Adrenal gland (tissue), 5 donors: ENCODE measurements at regions not wholly inside any gene's neighbourhood (a gene's known extent, or its start where the extent isn't known, plus 50 kb on each side); places are given as distances from the start of the nearest gene placed in this dataset.

ENCODE experiments used
- POLR2A ChIP-seq, 2 donors: fragments of 450-650 bp; IDR thresholded peaks; one replicate each; pipeline ENCODE4 v1.6.1; 2017; ENCODE audit warnings: antibody characterized with exemption in 2 of 2, mild to moderate bottlenecking in 2 of 2, moderate library complexity in 1 of 2
- TF ChIP-seq, protein P1 (sequence below), 6 experiments: fragments of 450-650 bp in 4 of 6; fragments of 200-600 bp in 2 of 6; sonication (generic) in 1 of 6; IDR thresholded peaks; 1 replicate in 5 of 6; 2 replicates in 1 of 6; pipeline versions ENCODE4 v1.5.1 to v1.8.0; 2016 to 2021; ENCODE audit warnings: antibody characterized with exemption in 6 of 6, mild to moderate bottlenecking in 2 of 6, moderate library complexity in 1 of 6
- donor health status: DM: no; HTN: no; CAD: no.

- TF ChIP-seq, protein P1, sequence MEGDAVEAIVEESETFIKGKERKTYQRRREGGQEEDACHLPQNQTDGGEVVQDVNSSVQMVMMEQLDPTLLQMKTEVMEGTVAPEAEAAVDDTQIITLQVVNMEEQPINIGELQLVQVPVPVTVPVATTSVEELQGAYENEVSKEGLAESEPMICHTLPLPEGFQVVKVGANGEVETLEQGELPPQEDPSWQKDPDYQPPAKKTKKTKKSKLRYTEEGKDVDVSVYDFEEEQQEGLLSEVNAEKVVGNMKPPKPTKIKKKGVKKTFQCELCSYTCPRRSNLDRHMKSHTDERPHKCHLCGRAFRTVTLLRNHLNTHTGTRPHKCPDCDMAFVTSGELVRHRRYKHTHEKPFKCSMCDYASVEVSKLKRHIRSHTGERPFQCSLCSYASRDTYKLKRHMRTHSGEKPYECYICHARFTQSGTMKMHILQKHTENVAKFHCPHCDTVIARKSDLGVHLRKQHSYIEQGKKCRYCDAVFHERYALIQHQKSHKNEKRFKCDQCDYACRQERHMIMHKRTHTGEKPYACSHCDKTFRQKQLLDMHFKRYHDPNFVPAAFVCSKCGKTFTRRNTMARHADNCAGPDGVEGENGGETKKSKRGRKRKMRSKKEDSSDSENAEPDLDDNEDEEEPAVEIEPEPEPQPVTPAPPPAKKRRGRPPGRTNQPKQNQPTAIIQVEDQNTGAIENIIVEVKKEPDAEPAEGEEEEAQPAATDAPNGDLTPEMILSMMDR (IDR thresholded peaks at IDR 0.05) = no peak
- TF ChIP-seq POLR2A (IDR thresholded peaks at IDR 0.05) = no peak
Observed at GRCh38 chr7:136601772-136602171, 266.7 kb upstream of the CHRM2 start.
